ENCODE measurements at regions not wholly inside any gene's neighbourhood (a gene's known extent, or its start where the extent isn't known, plus 50 kb on each side); places are given as distances from the start of the nearest gene placed in this dataset.

- TF ChIP-seq TAF1 (IDR thresholded peaks at IDR 0.05; ENCODE audit: low read depth): no peak
- TF ChIP-seq REST (IDR thresholded peaks at IDR 0.05; ENCODE audit: low read depth): no peak
- no peak for TF ChIP-seq ZBTB7A (IDR thresholded peaks at IDR 0.05; ENCODE audit: low read depth)
- TF ChIP-seq RAD21 (IDR thresholded peaks at IDR 0.05; ENCODE audit: low read depth): no peak
- no peak for TF ChIP-seq CEBPB (IDR thresholded peaks at IDR 0.05)
These were observed 57.8 kb upstream of the ERRFI1 start for GRCh38 chr1:8083739-8084484.

Measured in Ishikawa (cell line).